HG03442 (cell line): ENCODE measurements at regions not wholly inside any gene's neighbourhood (a gene's known extent, or its start where the extent isn't known, plus 50 kb on each side); places are given as distances from the start of the nearest gene placed in this dataset.
A peak's percentile ranks its signal among the peaks of the same experiment; 100 is the strongest.

ENCODE experiments used
- ATAC-seq: cut with Tn5 transposase; IDR thresholded peaks from one replicate; pipeline ENCODE4 v1.9.1; 2021; ENCODE audit warnings: mild to moderate bottlenecking, moderate library complexity; ENCODE audit not compliant: unreplicated experiment

DNA sequence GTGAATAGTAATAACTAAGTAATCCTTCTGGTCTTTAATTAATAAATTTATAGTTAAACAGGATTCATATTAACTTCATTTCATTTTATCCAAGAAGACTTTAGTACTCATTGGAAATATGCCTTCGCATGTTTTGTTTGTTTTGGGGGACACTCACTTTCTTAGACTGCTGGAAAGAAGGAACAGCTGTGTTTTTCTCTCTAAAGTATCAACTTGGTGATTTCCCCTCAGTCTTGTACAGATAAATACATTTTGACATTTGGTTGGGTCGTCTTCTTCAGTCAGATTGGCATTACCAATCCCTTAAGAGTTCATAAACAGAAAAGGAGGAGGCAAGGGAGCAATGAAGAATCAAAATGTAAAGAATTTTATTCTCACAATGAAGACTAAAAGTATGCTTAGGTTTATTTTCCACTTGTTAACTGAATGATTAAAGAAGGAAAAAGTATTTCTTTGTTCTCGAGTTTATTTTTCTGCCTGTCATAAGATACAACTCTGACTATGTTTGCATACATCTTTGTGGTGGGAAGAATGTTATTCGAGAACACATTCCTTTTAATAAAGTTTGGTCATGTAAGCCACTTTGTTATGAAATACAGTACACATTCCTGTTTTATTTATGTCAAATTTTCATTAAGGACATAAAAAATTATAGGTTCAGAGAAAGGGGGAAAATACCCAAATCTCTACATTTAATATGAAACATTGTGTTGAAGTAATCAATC lies 140.2 kb downstream of the GMNC start:
- ATAC-seq = no peak

DNA sequence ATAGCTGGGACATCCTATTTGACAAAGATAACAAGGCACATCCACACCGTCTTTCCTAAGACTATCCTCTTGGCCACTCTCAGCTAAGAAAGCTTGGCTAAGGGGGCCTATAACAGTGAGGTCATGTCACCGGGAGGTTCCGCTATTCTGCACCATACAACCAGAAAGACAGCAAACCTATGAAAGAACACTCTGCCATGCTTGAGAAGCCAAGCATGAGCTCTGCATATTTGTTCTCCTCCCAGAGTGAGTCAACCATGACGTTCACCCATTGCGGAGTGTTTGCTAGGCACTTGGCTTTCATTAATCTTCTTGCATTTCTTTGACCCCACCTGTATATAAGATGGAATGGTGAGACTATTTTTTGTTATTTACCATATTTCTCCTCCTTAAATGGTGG lies 141.2 kb downstream of the GMNC start:
- ATAC-seq = peak; percentile 98

- no peak for ATAC-seq
These were observed 143.8 kb downstream of the GMNC start for GRCh38 chr3:190718671-190719070.

- ATAC-seq = no peak
These were observed 144.4 kb downstream of the GMNC start for GRCh38 chr3:190718097-190718496.

DNA sequence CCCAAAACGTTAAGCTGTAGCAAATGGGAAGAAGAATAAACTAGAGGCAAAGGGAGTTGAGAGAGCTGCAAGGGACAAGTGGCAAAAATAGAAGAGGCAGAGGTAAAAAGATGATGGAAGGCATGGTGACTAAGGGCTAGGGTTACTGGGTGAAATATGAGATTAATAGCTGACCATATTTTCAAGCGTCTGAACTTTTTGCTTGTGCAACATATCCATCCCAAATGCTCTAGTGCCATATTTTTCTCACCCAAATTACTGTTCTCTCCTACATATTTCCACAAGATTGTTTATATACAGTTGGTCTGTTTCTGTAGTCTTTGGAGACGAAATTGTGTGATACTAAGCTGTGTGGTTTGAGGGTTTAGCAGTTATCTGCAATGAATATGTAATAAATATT lies 145.5 kb downstream of the GMNC start:
- no peak for ATAC-seq

GRCh38 chr3:190716211-190716610 lies 146.3 kb downstream of the GMNC start:
- no peak for ATAC-seq

DNA sequence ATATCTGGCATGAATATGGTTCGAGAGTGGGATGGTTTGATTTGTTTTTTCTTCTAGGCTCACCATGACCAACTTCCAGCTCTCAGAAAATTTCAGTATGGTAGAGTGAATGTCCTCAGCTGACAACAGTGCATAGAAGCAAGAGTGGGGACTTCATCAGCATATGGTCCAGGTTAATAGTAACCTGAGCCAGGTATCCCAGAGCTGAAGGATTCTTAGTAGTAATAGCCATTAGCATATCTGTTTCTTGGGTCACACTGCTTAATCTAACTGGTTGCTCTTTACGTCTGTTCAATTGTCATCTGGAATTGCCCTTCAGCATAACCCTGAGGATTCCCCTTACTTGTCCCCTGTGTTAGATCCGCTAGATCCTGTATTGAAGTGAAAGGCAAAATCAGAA lies 151.8 kb downstream of the GMNC start:
- no peak for ATAC-seq

GRCh38 chr3:190709351-190709773 lies 153.1 kb downstream of the GMNC start:
- ATAC-seq = no peak
